ENCODE measurements at regions not wholly inside any gene's neighbourhood (a gene's known extent, or its start where the extent isn't known, plus 50 kb on each side); places are given as distances from the start of the nearest gene placed in this dataset.

DNA sequence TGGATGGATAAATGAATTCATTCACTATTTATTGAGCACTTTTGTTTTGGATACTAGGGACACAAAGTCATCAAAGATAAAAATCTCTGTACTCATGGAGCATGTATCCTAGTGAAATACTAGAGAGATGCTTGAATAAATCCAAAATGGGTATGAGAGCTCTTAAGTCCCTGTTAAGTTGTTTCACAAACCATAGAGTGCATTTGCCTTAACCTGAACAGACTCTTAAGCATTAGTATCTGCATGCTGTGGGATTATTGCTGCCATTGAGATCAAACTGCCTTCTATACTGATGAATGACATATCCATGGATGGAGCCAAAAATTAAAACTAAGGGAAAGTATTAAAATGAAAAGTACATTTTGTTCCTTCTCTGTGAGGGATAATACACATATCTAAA lies 206.5 kb upstream of the KRR1 start:
- DNase-seq: no peak

DNA sequence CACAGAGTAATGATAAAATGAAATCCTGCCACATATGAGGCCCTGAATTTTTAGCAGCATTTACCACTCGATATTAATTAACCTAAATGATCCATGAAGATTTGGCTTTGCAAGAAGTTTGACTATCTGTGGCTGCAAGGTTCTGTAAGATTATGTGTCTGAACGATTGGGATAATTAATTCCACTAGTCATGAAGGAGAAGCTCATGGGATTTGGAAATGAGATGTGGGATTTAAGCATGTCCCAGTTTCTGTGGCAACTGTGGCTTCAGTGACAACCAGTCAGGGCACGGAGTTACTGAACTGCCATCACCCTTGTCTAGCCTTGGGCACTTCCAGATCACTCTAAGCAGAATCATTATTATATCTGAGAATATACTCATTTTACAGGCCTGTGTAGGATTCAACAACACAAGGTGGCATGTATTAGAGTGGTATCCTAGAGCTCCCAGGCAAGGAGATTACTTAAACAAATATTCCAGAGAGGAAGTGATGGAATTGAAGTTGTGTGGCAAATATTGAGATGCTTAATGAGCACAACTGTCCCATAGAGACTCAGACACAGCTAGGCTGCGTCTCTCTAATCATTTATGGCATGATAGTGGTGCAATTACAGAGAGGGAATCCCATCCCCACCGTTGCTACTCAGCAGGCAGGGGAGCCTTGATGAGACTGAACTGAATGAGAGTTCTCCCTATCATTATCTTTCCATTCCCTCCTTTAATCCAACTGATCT lies 205.0 kb upstream of the KRR1 start:
- no peak for DNase-seq

DNA sequence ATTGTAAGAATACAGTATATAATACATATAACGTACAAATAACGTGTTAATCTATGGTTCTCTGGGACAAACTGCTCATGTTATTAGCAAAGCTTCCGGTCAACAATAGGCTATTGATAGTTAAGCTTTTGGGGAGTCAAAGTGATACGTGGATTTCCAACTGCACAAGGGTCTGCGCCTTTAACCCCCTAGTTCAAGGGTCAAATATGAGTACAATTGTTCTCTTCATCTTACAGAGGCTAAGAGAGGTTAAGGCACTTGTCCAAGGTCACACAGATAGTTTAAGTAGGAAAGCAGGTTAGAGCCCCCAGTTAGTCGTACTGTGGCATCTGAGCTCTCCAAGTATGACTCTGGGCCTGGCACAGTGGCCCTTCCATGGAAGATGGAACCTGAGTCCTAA lies 204.3 kb upstream of the KRR1 start:
- no peak for DNase-seq

DNA sequence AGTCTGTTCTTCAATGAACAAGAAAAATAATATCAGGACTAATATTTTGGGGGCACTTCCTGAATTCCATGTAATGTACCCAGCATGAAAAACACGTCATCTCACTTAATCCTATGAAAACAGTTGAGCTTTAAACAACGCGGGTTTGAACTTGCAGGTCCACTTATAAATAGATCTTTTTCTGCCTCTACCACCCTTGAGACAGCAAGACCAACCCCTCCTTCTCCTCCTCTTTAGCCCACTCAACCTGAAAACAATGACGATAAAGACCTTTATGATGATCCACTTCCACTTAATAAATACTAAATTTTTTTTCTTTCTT lies 203.9 kb upstream of the KRR1 start:
- DNase-seq: no peak

DNA sequence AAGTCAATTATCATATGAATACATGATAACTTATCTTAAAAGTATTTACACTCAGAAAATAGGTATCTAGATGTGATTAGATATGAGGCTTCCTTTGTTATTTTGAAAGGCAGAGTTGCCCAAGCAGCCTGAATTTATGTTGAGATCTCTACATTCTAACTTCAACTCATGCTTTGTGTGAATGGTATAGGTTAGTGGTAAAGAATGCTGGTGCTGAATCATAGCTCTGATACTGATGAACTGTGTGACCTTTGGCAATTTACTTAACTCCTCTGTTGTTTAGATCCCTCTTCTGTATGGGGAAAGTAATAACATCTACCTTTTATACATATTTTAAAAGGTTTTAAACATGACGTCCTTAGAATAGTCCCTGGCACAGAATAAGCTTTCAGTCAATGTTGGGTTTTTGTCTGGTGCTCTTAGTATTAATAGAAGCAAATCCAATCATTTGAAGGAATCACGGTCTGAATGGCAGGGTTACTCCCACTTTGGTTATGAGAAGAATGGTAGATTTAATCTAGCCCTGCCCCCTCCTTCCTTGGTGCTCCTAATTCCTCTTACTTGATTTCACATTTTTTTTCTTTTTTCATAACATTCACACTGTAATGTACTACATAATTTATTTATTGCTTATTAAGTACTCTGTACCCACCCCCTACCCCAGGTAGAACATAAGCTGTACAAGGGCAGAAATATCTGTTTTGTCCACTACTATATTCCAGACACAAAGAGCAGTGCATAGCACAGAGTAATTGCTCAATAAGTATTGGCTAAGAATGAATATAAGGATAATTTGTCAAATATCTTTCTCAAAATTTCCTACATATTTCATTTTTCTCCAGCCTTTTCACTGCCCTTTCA lies 203.3 kb upstream of the KRR1 start:
- no peak for DNase-seq

DNA sequence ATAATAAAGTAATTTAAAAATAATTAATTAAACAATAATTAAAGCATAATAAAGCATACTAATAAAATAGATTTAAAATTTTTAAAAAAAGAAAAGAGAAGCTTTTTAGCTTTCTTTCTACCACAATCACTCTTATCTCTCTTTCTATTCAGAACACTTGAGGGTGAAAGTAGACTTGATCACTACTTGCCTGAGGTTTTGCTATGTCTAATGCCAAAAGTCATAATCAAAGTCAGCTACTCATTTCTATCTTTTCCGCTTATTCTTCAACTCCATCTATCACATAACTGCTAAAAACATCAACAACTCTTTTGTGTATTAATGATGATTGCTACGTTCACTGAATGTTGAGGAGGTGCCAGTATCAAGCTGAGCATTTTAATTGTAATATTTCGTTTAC lies 202.0 kb upstream of the KRR1 start:
- DNase-seq: no peak

DNA sequence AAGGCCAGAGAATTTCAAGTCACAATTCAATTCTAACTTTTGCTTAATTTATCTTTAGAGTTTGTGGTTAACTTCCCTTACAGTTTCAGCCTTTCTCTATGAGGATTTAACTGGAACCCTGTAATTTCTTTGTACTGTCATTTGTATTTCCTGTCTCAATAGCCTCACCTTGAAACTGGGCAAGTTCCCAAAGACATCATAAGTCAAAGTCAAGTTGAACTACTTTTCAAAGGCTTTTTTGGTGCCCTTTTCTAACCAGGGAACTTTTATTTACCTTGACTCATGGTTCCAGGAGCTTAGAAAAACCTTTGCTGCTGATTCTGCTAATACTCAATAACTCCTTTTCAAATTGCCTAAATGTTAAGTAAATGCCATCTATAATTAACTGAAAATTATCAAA lies 200.8 kb upstream of the KRR1 start:
- DNase-seq: no peak

DNA sequence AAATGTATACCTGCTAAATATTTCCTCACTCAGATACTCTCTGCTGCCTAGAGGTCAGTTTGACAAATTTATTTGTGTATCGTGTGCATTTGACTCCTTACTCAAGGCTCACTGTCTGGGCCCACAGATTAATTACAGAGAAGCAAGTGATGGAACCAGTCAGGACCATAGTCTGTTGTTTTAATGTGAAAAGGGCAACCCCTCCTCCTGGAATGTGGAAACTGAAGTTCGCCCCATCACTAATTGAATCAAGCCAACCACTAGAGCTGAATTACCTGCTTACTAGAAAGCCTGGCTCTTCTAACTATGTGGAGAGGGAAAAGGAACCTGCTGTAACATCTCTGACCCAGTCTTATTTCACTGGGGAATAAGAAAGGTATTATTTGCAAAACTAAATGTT lies 199.9 kb upstream of the KRR1 start:
- DNase-seq: no peak

DNA sequence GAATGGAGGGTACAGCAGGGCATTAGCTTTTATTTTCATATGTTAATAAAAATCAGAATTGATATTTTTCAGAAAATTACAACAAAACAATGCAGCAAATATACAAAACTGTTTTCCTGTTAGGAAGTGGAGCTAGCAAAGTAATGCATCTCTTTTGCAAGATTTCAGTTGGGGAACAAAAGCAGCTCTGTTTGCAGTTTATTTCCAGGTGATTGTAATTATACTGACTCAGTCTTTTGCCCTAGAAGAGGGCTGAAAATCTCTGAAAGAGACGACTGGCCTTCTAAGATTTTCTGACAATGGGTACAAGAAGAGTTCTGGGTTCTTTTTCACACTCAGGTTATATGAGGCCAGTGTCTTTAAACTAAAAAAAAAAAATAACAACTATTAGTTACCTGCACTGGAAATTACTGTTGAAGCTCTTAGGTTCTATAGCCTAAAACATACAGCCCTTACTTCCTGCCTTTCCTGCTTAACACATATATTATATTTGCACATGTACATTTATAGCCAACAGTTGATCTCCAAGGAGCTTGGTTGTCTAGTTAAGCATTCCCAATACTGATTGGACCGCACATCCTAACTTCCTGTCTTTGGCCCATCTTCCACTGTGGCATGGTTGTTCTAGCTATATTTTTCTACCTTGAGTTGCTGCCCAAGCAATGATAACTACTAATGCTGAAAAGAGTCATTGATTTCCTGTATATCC lies 199.1 kb upstream of the KRR1 start:
- no peak for DNase-seq

DNA sequence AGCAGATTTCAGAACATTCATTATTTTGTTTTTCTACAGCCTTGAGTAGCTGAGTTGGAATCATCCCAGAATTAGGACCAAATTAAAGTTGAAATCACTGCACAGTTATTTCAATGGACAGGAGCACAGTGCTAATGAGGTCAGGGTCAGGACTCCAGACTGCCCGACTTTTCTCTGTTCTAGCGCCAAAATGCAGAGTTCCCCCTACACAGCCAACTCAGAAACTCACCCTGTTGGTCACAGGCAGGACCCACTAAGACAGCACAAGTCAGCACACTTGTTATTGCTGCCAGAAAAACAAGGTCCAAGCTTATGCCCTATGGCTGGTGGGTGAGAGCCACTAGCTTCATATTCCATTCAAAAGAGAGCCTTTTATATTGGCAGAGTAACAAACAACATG lies 198.1 kb upstream of the KRR1 start:
- no peak for DNase-seq

DNA sequence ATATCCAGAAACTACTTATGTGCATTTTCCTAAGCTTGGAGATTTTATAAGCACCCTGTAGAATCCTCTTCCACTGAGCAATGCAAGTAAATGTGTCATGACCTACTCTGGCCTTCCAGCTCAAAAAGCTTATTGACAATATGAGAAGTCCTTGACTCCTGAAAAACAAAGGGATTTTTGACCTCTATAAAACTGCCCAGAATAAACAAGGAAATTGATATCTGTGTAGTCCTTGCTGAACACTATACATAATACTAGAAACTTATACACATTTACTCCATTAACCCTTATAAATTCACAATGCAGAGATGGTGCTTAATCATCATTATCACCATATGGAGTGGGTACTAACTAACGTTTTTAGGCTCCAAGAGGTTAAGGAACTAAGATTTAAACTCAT lies 197.4 kb upstream of the KRR1 start:
- DNase-seq: no peak

DNA sequence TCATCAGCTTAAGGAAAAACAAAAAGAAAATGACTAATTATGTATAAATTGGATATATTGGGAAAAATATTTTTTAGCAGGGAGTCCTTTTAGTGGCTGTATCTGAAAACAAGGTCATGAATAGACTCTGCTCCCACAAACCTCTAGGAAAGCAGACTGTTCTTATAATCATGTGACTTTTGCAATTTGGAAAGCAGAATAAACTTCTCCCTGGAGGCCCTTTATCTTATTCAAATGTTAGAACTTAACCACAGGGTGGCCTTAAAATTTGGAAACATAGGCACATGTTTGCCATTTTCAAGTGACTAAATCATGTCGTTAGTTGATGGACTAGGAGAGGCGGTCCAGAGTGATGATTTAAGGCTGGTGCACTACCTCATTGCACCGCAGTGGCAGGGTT lies 196.6 kb upstream of the KRR1 start:
- DNase-seq: no peak

DNA sequence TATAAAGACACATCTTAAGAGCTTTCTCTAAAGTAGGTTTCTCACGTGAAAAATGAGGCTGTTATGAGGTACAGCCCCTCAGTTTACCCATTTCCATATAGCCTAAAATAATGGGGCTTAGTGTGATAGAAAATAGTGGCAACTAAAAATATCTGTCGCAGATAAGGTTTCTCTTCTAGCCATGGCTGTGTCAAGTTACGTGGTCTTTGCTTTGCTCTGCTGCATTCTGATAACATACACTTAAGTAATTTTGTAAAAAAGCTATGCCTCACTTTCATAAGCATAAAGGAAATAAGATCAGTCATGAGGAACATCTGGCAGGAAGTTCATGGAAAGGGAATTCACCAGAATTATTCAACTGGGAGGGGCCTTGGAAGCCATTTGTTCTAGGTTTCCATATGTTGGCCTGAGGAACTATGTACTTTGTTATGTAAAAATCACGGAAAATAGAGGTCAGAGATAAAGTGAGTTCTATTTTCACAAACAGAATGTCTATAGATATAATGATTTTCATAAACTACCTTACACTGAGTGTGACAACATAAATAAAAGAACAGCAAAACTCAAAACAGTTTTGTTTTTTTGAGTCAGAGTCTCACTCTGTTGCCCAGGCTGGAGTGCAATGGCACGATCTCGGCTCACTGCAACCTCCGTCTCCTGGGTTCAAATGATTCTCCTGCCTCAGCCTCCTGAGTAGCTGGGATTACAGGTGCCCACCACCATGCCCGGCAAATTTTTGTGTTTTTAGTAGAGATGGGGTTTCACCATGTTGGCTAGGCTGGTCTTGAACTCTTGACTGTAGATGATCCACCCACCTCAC lies 195.6 kb upstream of the KRR1 start:
- no peak for DNase-seq

DNA sequence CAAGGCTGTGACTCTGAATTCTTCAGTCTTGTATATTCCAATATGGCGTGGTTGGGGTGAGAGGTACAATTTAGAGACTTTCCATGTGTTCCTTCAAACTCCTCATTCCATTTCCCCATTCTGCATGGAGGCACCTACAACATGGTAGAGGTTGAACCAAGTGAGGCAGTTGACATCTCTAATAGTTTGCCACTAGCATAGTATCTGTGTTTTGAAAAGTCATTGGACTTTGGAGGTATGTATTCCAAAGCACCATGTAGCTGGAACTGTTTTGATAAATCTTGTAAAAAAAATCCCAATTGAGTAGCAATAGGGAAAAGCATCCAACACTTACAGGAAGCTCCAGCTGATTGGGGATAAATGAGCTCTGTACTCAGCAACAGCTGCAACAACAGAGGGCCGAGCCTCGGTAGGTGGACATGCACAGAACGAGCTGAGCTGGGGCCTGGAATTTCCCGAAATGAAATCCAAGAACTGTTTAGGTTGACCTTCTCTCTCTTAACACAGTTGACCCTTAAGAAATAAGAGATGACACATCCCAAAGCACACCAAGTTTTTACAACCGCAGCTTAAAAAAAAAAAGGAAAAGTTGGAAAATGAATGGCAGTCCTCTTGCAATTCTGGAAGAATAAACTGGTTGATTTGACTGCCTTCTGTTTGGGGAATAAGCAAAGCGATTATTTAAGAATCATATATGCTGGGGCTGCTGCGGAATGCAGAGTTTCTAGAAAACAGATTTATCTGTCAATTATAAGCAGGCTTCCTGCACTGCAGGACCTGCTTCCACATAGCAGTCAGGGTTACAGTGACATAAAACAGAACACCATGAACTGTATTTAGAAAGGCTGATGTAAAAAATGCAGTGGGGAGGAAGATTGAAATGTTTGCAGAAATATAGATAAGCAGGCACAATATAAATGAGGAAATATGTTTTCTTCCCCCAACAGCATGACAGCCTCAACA lies 194.6 kb upstream of the KRR1 start:
- no peak for DNase-seq

DNA sequence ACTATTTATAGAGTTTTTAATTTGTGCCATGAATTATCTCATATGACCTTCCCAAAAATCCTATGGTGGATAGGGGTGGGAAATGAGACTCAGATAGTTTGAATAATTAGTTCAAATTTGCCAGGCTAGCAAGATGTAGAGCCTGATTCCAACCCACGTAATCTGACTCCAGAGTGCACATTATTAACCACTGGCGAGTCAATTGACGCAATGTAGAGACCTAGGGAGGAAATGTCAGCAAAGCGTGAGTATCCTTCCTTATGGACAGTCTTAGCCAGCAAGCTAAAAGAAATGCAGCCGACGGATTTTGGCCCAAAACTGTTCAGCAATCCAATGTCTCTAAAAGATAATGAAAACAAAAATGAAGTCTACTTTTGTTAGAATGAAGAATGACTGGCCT lies 193.3 kb upstream of the KRR1 start:
- no peak for DNase-seq

DNA sequence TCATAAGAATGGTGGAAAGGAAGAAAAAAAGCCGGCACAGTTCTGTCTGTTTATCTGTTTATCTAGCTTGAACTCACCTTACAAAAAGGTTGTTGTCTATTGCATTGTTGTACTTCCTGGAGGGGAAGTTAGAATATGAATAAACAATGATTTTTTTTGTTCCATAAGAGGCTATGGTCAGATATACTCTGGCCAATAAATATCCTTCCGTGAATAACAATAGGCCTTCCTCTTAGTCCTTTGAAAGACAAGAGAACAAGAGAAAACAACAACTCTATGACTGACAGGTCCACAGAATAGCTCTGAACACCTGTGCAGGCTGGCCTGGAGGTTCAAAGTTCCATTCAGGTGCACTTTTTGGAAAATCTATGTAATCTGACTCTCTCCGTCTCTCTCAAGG lies 192.8 kb upstream of the KRR1 start:
- DNase-seq: no peak

DNA sequence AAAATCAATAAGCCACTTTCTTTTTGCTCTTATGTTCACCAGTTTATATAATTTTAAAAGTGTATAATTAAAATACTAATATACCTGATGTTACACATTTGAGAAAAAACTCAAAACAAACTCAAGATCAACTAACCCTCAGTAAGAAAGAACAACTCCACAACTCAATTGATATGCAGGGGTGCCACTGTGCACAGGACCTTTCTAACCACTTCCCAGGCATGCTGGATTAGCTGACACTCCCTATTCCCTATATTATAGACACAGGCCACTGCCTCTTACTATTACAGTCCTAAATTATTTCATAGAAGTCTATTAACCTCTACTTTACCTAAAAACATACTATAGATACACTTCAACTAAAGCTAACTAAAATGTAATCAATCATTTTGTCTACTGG lies 191.7 kb upstream of the KRR1 start:
- DNase-seq: no peak

DNA sequence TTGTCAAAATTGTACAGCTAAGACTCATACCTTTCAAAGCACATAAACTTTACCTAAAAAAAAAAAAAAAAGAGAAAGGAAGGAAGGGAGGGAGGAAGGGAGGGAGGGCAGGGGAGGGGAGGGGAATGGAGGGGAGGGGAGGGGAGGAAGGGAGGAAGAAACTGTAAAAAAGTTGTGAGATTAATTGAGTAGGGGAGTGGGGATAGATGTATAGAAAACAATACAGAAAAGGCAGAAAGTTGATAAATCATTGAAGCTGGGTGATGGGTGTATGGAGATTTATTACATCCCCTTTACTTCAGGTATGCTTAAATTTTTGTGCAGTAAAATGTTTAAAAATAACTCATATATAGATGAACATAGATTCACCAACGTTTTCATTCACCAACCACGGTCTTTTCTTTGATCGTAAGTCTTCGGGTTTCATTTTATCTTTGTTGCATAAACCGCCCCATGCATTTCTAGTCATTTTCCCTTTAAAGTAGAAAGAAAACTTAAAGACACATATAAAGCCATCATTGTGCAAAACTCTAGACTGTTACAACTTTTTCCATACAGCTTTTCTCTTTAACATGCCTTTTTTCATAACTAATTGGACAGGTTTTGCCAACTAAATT lies 191.2 kb upstream of the KRR1 start:
- no peak for DNase-seq

DNA sequence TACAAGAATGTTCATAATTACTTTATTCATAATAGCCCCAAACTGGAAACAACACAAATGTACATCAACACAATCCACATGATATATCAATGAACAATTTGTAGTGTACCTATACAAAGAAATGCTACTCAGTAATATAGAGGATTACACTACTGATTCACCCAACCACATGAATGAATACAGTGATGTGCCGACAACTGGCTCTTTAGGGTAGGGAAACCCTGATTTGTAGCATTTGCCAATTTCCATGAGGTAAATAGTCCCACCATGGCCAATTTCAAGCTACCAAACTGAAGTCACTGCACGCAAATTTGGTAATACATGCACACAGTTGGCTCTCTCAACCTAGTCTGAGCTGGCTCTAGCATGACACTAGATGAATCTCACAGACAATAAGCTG lies 190.4 kb upstream of the KRR1 start:
- no peak for DNase-seq

DNA sequence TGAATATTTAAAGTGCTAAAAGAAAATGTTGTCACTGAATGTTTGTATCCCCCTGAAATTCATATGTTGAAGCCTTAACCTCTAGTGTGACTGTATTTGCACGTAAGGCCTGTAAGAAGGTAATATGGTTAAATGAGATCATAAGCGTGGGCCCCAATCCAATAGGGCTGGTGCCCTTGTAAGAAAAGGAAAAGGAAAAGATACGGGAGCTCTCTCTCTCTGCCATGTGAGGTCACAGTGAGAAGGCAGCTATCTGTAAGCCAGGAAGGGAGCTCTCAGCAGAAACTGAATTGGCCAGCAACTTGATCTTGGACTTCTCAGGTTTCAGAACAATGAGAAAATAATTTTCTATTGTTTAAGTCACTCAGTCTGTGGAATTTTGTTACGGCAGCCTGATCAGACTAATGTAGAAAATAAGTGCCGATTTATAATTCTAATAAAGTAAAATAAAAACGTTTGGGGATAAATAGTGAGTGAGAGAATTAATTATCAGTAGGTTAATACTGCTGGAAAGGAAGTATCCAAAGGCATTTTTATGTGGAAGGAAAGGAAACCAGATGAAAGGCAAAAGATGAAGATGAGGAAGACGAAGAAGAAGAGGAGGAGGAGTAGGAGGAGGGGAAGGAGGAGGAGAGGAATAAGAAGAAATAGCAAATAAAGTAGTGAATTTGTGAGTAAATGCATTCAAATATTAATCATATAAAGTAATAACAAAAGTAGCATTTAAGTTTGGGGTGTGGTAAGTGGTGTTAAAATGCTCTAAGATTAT lies 188.5 kb upstream of the KRR1 start:
- DNase-seq: no peak

DNA sequence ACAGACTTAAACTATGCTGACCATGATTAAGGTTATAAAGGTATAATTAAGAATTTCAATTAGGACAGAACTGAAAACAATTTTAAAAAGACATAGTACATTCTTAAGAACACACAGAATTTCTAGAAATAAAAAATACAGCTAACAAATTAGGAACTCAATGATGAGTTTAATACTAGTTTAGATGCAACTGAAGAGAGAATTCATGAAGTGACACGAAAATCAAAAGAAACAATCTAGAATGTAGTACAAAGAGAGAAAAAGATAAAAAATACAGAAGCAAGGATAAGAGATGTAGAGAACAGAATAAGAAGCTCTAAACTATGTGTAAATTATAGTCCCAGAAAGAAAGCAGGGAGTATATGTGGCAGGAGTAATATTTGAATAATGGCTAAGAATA lies 187.8 kb upstream of the KRR1 start:
- no peak for DNase-seq
